Endothelial cell (in vitro differentiated cells): ENCODE measurements at regions not wholly inside any gene's neighbourhood (a gene's known extent, or its start where the extent isn't known, plus 50 kb on each side); places are given as distances from the start of the nearest gene placed in this dataset.

ENCODE experiments used
- DNase-seq: peaks from one replicate; pipeline ENCODE4 v3.0.0; 2021; ENCODE audit warnings: low spot score
- H3K27ac Mint-ChIP-seq: one replicate; pipeline ENCODE4 v1.8.0; 2021; ENCODE audit warnings: mixed read lengths, inconsistent platforms; ENCODE audit not compliant: unreplicated experiment
- H3K27me3 Mint-ChIP-seq: one replicate; pipeline ENCODE4 v1.8.0; 2021; ENCODE audit warnings: mild to moderate bottlenecking, moderate library complexity, mixed read lengths, inconsistent platforms; ENCODE audit not compliant: unreplicated experiment
- H3K36me3 Mint-ChIP-seq: one replicate; pipeline ENCODE4 v1.8.0; 2021; ENCODE audit warnings: mild to moderate bottlenecking, low read depth, mixed read lengths, inconsistent platforms; ENCODE audit not compliant: unreplicated experiment
- H3K4me1 Mint-ChIP-seq: one replicate; pipeline ENCODE4 v1.8.0; 2021; ENCODE audit warnings: mild to moderate bottlenecking, mixed read lengths, inconsistent platforms; ENCODE audit not compliant: unreplicated experiment
- H3K4me3 Mint-ChIP-seq: one replicate; pipeline ENCODE4 v1.8.0; 2021; ENCODE audit warnings: mild to moderate bottlenecking, mixed read lengths, inconsistent platforms; ENCODE audit not compliant: unreplicated experiment
- H3K9me3 Mint-ChIP-seq: one replicate; pipeline ENCODE4 v1.8.0; 2021; ENCODE audit warnings: mixed read lengths, inconsistent platforms; ENCODE audit not compliant: unreplicated experiment
- CTCF ChIP-seq: fragments of 200-600 bp; sonication (generic); IDR thresholded peaks from one replicate; pipeline ENCODE4 v1.5.0; 2021; ENCODE audit warnings: antibody characterized with exemption; ENCODE audit not compliant: unreplicated experiment

- no peaks in the 10 kb centered on the region for H3K4me1 Mint-ChIP-seq
- no peak for DNase-seq
- H3K9me3 Mint-ChIP-seq: no peaks in the 10 kb centered on the region
- TF ChIP-seq CTCF: no peak
- H3K36me3 Mint-ChIP-seq: no peaks in the 10 kb centered on the region
- no peak overlapping the region for H3K27ac Mint-ChIP-seq
- no peaks in the 10 kb centered on the region for H3K27me3 Mint-ChIP-seq
- no peak overlapping the region for H3K4me3 Mint-ChIP-seq
These were observed 295.1 kb downstream of the FOXG1 start for GRCh38 chr14:29061702-29062101.

GRCh38 chr14:29062466-29062865 is 295.9 kb downstream of the FOXG1 start:
- no peak for TF ChIP-seq CTCF
- Mint-ChIP-seq H3K27me3 (no peaks in the 10 kb centered on the region), H3K36me3 (no peaks in the 10 kb centered on the region), H3K27ac (no peak overlapping the region), H3K4me3 (no peak overlapping the region), H3K9me3 (no peaks in the 10 kb centered on the region), H3K4me1 (no peaks in the 10 kb centered on the region)
- DNase-seq: no peak

GRCh38 chr14:29062976-29063375 is 296.4 kb downstream of the FOXG1 start:
- H3K36me3 Mint-ChIP-seq: no peaks in the 10 kb centered on the region
- no peaks in the 10 kb centered on the region for H3K9me3 Mint-ChIP-seq
- TF ChIP-seq CTCF: no peak
- no peak overlapping the region for H3K4me3 Mint-ChIP-seq
- no peaks in the 10 kb centered on the region for H3K4me1 Mint-ChIP-seq
- H3K27ac Mint-ChIP-seq: no peak overlapping the region
- H3K27me3 Mint-ChIP-seq: no peaks in the 10 kb centered on the region
- no peak for DNase-seq

- Mint-ChIP-seq H3K27ac (no peak overlapping the region), H3K4me1 (no peaks in the 10 kb centered on the region), H3K9me3 (no peaks in the 10 kb centered on the region), H3K4me3 (no peak overlapping the region), H3K36me3 (no peaks in the 10 kb centered on the region), H3K27me3 (peaks cover 1% of the 10 kb centered on the region)
- no peak for DNase-seq
- no peak for TF ChIP-seq CTCF
These were observed 297.8 kb downstream of the FOXG1 start for GRCh38 chr14:29064305-29064900.

GRCh38 chr14:29069228-29069627 is 302.6 kb downstream of the FOXG1 start:
- H3K27ac Mint-ChIP-seq: no peak overlapping the region
- H3K4me3 Mint-ChIP-seq: no peak overlapping the region

More at GRCh38 chr14:29069228-29069627, 302.6 kb downstream of the FOXG1 start:
- peaks cover 6% of the 10 kb centered on the region for H3K4me1 Mint-ChIP-seq
- no peak for TF ChIP-seq CTCF
- H3K36me3 Mint-ChIP-seq: no peaks in the 10 kb centered on the region
- peaks cover 3% of the 10 kb centered on the region for H3K27me3 Mint-ChIP-seq
- no peaks in the 10 kb centered on the region for H3K9me3 Mint-ChIP-seq
- no peak for DNase-seq
